ENCODE measurements at regions not wholly inside any gene's neighbourhood (a gene's known extent, or its start where the extent isn't known, plus 50 kb on each side); places are given as distances from the start of the nearest gene placed in this dataset.

DNA sequence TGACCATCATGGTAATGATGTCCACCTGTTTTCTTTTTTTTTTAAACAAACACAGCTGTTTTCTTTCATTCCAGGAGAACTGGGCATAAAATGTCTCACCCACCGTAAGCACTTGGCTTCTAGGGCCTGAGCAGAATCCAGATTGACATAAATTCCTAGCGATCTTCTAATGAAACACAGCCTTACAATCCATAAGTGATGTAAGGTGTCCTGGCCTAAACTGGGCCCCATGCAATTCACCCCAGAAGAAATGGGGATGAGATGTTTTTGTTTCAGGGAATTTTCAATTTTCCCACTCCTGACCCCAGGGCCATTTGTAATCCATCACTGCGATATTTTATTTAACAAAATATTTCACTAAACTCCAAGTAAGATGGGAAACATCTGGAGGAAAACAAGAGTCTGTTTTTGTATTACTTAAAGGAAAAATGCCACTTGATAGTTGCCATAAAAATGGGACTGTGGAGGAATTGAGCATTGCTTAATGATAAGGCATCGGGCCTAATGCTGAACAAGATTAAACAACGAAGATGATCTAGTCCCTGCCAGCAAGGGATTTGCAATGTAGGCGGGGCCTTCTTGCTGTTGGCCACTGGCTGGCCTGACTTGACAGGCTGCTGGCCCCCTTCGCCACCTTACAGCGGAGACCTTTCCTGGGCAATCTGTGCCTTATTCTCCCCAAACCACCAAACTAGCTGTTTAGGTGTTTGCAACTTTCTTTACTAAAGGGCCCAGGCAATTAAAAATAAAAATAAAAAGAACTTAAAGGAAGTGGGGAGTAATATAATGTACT is 183.7 kb downstream of the CD109 start:
- peaks cover 3% of the 10 kb centered on the region for H3K4me1 Mint-ChIP-seq (ENCODE audit: low read depth, unreplicated experiment)
- Histone ChIP-seq H2AFZ (ENCODE audit: low read depth, low read length) (no peak overlapping the region), H4K20me1 (ENCODE audit: insufficient read depth, low read length) (no peaks in the 10 kb centered on the region), H3K27me3 (ENCODE audit: insufficient read depth, low read length) (no peaks in the 10 kb centered on the region), H3K4me1 (ENCODE audit: insufficient read depth, low read length) (no peaks in the 10 kb centered on the region), H3K9me3 (ENCODE audit: insufficient read depth, low read depth, low read length) (no peaks in the 10 kb centered on the region), H3K4me3 (ENCODE audit: insufficient read depth, low read depth, low read length) (no peak overlapping the region), H3K36me3 (ENCODE audit: insufficient read depth, low read length) (no peaks in the 10 kb centered on the region), H3K4me2 (ENCODE audit: low read length) (no peak overlapping the region), H3K9ac (ENCODE audit: low read length) (no peak overlapping the region), H3K79me2 (ENCODE audit: insufficient read depth, low read length) (no peaks in the 10 kb centered on the region), H3K27ac (ENCODE audit: low read depth, low read length) (no peak overlapping the region)
- peaks cover 2% of the 10 kb centered on the region for H3K27me3 Mint-ChIP-seq (ENCODE audit: low read depth, unreplicated experiment)
- H3K4me3 Mint-ChIP-seq (ENCODE audit: unreplicated experiment) = no peak overlapping the region
- no peaks in the 10 kb centered on the region for H3K9me3 Mint-ChIP-seq (ENCODE audit: unreplicated experiment)
- H3K27ac Mint-ChIP-seq (ENCODE audit: unreplicated experiment) = no peak overlapping the region
- no peak for DNase-seq (ENCODE audit: low read depth)
- TF ChIP-seq EZH2 (IDR thresholded peaks at IDR 0.05; ENCODE audit: insufficient read depth, low read length) = no peak
- TF ChIP-seq, protein P1, sequence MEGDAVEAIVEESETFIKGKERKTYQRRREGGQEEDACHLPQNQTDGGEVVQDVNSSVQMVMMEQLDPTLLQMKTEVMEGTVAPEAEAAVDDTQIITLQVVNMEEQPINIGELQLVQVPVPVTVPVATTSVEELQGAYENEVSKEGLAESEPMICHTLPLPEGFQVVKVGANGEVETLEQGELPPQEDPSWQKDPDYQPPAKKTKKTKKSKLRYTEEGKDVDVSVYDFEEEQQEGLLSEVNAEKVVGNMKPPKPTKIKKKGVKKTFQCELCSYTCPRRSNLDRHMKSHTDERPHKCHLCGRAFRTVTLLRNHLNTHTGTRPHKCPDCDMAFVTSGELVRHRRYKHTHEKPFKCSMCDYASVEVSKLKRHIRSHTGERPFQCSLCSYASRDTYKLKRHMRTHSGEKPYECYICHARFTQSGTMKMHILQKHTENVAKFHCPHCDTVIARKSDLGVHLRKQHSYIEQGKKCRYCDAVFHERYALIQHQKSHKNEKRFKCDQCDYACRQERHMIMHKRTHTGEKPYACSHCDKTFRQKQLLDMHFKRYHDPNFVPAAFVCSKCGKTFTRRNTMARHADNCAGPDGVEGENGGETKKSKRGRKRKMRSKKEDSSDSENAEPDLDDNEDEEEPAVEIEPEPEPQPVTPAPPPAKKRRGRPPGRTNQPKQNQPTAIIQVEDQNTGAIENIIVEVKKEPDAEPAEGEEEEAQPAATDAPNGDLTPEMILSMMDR (IDR thresholded peaks at IDR 0.05; ENCODE audit: insufficient read depth, low read depth, low read length) = no peak
- H3K36me3 Mint-ChIP-seq (ENCODE audit: low read depth, unreplicated experiment) = no peaks in the 10 kb centered on the region
- FAIRE-seq = no peak

DNA sequence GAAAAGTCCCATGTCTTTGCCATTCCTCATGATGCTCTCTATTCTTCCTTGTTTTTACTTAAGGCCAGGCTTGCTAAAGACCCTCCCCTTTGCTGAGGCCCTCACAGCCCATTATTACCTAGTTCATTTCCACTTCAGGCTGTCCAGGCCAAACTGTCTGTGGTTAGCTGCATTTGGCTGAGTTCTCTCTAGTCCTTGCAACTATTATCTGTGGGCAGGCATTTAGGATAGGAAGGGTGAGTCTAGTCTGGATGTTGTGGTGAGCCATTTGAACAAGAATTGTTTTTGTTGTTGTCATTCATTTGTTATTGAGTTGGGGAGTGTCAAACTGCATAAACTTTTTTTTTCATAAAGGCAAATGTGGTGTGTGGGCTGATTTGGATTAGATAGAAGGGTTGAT is 182.4 kb downstream of the CD109 start:
- H2AFZ ChIP-seq (ENCODE audit: low read depth, low read length) = no peak overlapping the region
- no peak overlapping the region for H3K9ac ChIP-seq (ENCODE audit: low read length)
- no peaks in the 10 kb centered on the region for H3K27me3 ChIP-seq (ENCODE audit: insufficient read depth, low read length)
- no peak overlapping the region for H3K4me2 ChIP-seq (ENCODE audit: low read length)
- Mint-ChIP-seq H3K36me3 (ENCODE audit: low read depth, unreplicated experiment) (no peaks in the 10 kb centered on the region), H3K9me3 (ENCODE audit: unreplicated experiment) (no peaks in the 10 kb centered on the region), H3K4me3 (ENCODE audit: unreplicated experiment) (no peak overlapping the region), H3K4me1 (ENCODE audit: low read depth, unreplicated experiment) (peaks cover 3% of the 10 kb centered on the region), H3K27ac (ENCODE audit: unreplicated experiment) (no peak overlapping the region), H3K27me3 (ENCODE audit: low read depth, unreplicated experiment) (peaks cover 2% of the 10 kb centered on the region)
- no peaks in the 10 kb centered on the region for H3K9me3 ChIP-seq (ENCODE audit: insufficient read depth, low read depth, low read length)
- H3K79me2 ChIP-seq (ENCODE audit: insufficient read depth, low read length) = no peaks in the 10 kb centered on the region
- DNase-seq (ENCODE audit: low read depth) (no peak), FAIRE-seq (no peak)
- H3K4me3 ChIP-seq (ENCODE audit: insufficient read depth, low read depth, low read length) = no peak overlapping the region
- TF ChIP-seq, protein P1 (IDR thresholded peaks at IDR 0.05; ENCODE audit: insufficient read depth, low read depth, low read length) = no peak
- TF ChIP-seq EZH2 (IDR thresholded peaks at IDR 0.05; ENCODE audit: insufficient read depth, low read length) = no peak
- H3K27ac ChIP-seq (ENCODE audit: low read depth, low read length) = no peak overlapping the region
- H3K36me3 ChIP-seq (ENCODE audit: insufficient read depth, low read length) = no peaks in the 10 kb centered on the region
- H3K4me1 ChIP-seq (ENCODE audit: insufficient read depth, low read length) = no peaks in the 10 kb centered on the region
- no peaks in the 10 kb centered on the region for H4K20me1 ChIP-seq (ENCODE audit: insufficient read depth, low read length)

All from astrocyte (in vitro differentiated cells and primary cell).